GM12865 (cell line): ENCODE measurements at regions not wholly inside any gene's neighbourhood (a gene's known extent, or its start where the extent isn't known, plus 50 kb on each side); places are given as distances from the start of the nearest gene placed in this dataset.
"Not testable (repeated sequence)": the region's sequence is repeated elsewhere in the genome, so short reads cannot be mapped to it uniquely, and the experiment has no call there.

Experiments used
- DNase-seq: peaks from one replicate; pipeline ENCODE4 v3.0.0; 2010; ENCODE audit warnings: low read depth
- H3K4me3 ChIP-seq: 2 replicates; pipeline ENCODE4 v1.5.1; 2011; ENCODE audit warnings: mild to moderate bottlenecking, low read depth, low read length, control low read depth
- TF ChIP-seq, protein P1 (sequence below): IDR thresholded peaks from 2 replicates; pipeline ENCODE4 v1.5.1; 2011; ENCODE audit warnings: low read length, control low read depth, low read depth, inconsistent platforms; ENCODE audit not compliant: insufficient read depth; ENCODE audit errors: missing control alignments

DNA sequence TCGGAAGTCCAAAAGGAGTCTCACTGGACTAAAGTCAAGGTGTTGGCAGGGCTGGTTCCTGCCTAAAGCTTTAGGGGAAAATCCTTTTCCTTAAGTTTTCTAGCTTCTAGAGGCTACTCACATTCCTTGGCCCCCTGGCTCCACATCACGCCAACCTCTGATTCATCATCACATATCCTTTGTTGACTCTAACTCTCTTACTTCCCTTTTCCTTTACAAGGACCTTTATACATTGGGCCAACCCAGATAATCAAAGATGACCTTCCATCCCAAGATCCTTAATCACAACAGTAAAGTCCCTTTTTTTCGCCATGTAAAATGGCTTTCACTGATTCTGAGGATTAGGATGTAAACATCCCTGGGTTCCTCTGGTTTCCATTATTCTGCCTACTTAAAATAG, 146.4 kb upstream of the DCAF8L1 start:
- DNase-seq: no peak
- TF ChIP-seq, protein P1, sequence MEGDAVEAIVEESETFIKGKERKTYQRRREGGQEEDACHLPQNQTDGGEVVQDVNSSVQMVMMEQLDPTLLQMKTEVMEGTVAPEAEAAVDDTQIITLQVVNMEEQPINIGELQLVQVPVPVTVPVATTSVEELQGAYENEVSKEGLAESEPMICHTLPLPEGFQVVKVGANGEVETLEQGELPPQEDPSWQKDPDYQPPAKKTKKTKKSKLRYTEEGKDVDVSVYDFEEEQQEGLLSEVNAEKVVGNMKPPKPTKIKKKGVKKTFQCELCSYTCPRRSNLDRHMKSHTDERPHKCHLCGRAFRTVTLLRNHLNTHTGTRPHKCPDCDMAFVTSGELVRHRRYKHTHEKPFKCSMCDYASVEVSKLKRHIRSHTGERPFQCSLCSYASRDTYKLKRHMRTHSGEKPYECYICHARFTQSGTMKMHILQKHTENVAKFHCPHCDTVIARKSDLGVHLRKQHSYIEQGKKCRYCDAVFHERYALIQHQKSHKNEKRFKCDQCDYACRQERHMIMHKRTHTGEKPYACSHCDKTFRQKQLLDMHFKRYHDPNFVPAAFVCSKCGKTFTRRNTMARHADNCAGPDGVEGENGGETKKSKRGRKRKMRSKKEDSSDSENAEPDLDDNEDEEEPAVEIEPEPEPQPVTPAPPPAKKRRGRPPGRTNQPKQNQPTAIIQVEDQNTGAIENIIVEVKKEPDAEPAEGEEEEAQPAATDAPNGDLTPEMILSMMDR: no peak
- no peak overlapping the region for H3K4me3 ChIP-seq

DNA sequence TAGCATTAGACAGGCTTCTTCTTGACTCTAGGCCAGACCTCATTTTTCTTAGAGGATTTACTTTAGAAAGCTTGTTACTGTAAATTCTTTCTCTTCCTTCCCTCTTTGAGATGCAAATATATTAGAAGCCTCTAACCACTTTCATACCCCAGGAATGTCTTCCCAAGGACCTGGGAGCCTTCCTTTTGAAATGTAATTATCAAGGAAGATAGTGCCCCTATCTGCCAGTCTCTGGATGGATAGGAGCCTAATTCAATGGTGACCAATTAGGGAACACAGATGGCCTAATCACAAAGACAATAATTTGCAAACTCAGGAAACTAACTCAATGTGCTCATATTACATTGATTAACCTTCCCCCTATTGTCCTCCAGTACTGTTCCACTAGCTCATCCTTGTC, 145.6 kb upstream of the DCAF8L1 start:
- DNase-seq: no peak
- no peak overlapping the region for H3K4me3 ChIP-seq
- TF ChIP-seq, protein P1: no peak

DNA sequence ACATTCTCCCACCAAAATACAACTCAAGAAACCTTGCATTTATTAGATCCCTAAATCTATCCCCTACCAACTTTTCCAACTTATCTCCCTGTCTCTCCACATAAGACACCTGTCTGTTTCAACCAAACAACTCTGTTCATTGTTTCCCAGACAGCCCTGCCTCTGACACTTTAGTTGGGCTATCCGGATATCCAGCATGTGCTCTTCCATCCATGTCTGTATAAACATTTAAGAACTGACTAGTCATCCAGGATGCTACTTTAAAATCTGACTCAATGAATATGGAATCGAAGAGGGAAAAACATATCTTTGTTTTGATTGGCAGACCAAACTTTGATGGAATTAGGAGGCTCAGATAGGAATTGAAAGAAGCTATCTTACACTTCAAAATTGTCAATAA, 143.2 kb upstream of the DCAF8L1 start:
- DNase-seq: no peak
- no peak overlapping the region for H3K4me3 ChIP-seq
- TF ChIP-seq, protein P1: no peak

DNA sequence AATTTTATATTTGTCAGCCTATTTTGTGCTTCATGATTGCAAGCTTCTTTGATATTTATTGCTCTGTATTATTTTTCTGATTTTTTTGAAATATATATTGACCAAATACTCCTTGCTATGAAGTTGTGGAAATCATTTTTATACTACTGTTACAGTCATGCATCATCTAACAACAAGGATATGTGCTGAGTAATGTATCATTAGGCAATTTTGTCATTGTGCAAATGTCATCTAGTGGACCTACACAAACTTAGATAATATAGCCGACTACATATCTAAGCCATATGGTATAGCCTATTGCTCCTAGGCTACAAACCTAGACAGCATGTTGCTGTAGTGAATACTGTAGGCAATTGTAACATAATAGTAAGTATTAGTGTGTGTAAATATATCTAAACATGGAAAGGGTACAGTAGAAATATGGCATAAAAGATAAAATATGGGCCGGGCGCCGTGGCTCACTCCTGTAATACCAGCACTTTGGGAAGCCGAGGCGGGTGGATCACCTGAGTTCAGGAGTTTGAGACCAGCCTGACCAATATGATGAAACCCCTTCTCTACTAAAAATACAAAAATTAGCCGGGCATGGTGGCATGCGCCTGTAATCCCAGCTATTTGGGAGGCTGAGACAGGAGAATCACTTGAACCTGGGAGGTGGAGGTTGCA, 139.5 kb upstream of the DCAF8L1 start:
- not testable (repeated sequence) for DNase-seq

DNA sequence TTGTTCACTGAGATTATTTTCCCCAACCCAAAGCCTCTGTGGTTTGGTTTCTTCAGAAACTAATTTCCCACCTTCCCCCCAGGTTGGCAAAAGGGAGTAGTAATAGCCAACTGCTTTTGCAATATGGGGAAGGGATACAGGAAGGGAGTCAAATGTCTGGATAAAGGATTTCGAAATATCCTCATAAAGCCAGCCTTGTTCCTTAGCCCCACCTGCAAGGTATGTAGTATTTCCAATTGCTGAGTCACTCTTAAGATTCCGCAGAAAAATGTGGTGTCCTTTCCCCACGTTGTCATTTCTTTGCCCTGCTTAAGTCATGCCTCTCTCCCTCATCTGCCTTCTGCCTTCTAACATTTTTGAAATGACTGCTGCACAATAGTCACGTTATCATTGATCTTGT, 138.8 kb upstream of the DCAF8L1 start:
- DNase-seq: no peak
- TF ChIP-seq, protein P1: no peak

More for the DNA sequence above, 139.5 kb upstream of the DCAF8L1 start:
- H3K4me3 ChIP-seq: not testable (repeated sequence)

DNA sequence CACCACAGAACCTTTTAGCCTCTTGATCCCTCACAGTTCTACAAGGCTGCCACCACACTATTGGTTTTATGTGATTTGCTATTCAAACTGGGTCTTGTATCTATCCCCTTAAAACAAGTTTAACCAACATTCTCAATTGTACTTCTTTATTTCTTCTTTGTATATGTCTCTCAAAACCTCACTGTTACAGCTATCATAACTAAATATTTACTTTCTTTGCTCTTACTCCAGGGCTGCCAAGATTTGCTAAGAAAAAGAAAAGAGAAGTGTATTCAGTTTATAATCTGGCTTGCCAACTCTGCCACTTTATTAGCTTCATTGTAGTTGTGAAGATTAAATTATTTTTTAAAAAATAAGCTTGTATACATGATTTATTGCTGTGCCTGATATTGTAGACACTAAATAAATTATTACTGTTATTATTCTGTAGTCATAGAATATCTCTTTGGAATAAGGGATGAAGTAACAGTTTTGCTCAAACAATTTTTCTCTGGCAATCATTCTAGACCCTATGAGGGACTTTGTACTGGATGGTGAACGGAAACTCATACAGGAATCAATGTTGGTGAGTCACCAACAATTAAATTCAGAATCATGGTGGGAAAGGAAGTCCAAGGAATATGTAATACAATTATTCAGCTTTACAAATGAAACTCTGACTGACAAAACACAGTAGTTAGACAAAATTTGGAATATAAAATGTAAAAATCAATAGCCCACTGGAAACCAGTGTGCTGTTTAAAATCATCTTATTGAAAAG, 127.1 kb upstream of the DCAF8L1 start:
- no peak overlapping the region for H3K4me3 ChIP-seq
- TF ChIP-seq, protein P1: no peak
- DNase-seq: no peak

More for the DNA sequence above, 138.8 kb upstream of the DCAF8L1 start:
- no peak overlapping the region for H3K4me3 ChIP-seq

DNA sequence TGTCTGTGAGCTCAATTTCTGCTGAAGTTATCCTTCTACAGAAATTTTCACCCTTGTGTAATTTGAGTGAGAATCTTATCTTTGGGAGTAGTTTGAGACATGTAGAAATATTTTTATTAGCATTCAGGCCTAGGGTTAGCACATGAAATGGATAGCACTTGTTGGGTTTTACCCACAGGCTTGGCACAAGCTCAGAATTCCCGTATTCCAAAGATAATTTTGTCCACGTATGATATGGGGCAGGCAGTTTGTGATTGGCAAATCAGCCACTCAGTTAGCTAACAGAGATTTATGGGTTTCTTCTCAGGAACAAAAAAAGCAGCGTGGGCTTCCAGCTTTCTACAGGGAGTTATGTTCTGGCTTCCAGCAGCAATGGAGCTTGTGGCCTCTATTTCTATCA, 117.9 kb upstream of the DCAF8L1 start:
- no peak for DNase-seq
- no peak overlapping the region for H3K4me3 ChIP-seq
- TF ChIP-seq, protein P1: no peak
